AG04450 (cell line): ENCODE measurements at regions not wholly inside any gene's neighbourhood (a gene's known extent, or its start where the extent isn't known, plus 50 kb on each side); places are given as distances from the start of the nearest gene placed in this dataset.

Experiments used
- CTCF ChIA-PET: fragments of 300-600, 350-600 bp; formaldehyde crosslinking; extraction: SDS; loops from one replicate; lab custom pipeline; 2022; ENCODE audit warnings: antibody characterized with exemption, inconsistent platforms; lab: Charles Lee
- POLR2A ChIA-PET: fragments of 350-600 bp; formaldehyde crosslinking; extraction: SDS; loops from one replicate; lab custom pipeline; 2021; ENCODE audit warnings: antibody characterized with exemption, inconsistent platforms; lab: Yijun Ruan, JAX
- DNase-seq: peaks from one replicate; pipeline ENCODE4 v3.0.0-alpha.2; 2011; ENCODE audit warnings: low read depth, low spot score
- H3K27ac ChIP-seq: one replicate; pipeline ENCODE4 v1.5.1; 2012; ENCODE audit warnings: low read depth, low read length, control low read depth
- H3K27me3 ChIP-seq: one replicate; pipeline ENCODE4 v1.6.0; 2012; ENCODE audit warnings: low read length; ENCODE audit not compliant: control insufficient read depth, insufficient read depth
- H3K4me3 ChIP-seq: 2 replicates; pipeline ENCODE4 v1.5.1; 2011; ENCODE audit warnings: mild to moderate bottlenecking, low read depth, low read length, control low read depth
- H3K9me3 ChIP-seq: 2 replicates; pipeline ENCODE4 v1.5.1; 2012; ENCODE audit warnings: low read length; ENCODE audit not compliant: control insufficient read depth, insufficient read depth
- CTCF ChIP-seq: IDR thresholded peaks from 2 replicates; pipeline ENCODE4 v1.5.1; 2011; ENCODE audit warnings: low read depth, low read length, control low read depth, inconsistent platforms

GRCh38 chr18:77635858-77636257 is 386.2 kb downstream of the GALR1 start:
- no peak for DNase-seq
- no peak overlapping the region for H3K27ac ChIP-seq
- peaks cover 33% of the 10 kb centered on the region for H3K9me3 ChIP-seq
- TF ChIP-seq CTCF: no peak
- no peaks in the 10 kb centered on the region for H3K27me3 ChIP-seq
- ChIA-PET CTCF (no interaction called here), POLR2A (no interaction called here)
- H3K4me3 ChIP-seq: no peak overlapping the region

GRCh38 chr18:77645170-77645872 is 395.7 kb downstream of the GALR1 start:
- Histone ChIP-seq H3K4me3 (no peak overlapping the region), H3K27ac (no peak overlapping the region), H3K27me3 (no peaks in the 10 kb centered on the region), H3K9me3 (peaks cover 29% of the 10 kb centered on the region)
- DNase-seq: no peak
- no peak for TF ChIP-seq CTCF
- CTCF ChIA-PET: no interaction called here
- POLR2A ChIA-PET: no interaction called here

GRCh38 chr18:77647472-77647871 is 397.8 kb downstream of the GALR1 start:
- CTCF ChIA-PET: no interaction called here
- Histone ChIP-seq H3K27me3 (no peaks in the 10 kb centered on the region), H3K27ac (no peak overlapping the region), H3K9me3 (peaks cover 37% of the 10 kb centered on the region), H3K4me3 (no peak overlapping the region)
- DNase-seq: no peak
- TF ChIP-seq CTCF: no peak
- POLR2A ChIA-PET: no interaction called here

GRCh38 chr18:77648411-77648810 is 398.8 kb downstream of the GALR1 start:
- Histone ChIP-seq H3K9me3 (peaks cover 35% of the 10 kb centered on the region), H3K4me3 (no peak overlapping the region), H3K27me3 (no peaks in the 10 kb centered on the region), H3K27ac (no peak overlapping the region)
- ChIA-PET CTCF (interaction anchor here (0.7 kb wide), 1 partner anchor 450 kb away, joined by 3 read pairs; no protein-coding TSS in a partner anchor), POLR2A (no interaction called here)
- TF ChIP-seq CTCF: no peak
- DNase-seq: no peak

GRCh38 chr18:77650799-77651385 is 401.2 kb downstream of the GALR1 start:
- CTCF ChIA-PET: interaction anchor here (1.3 kb wide), 1 partner anchor 848 kb away, joined by 7 read pairs; no protein-coding TSS in a partner anchor
- Histone ChIP-seq H3K27ac (no peak overlapping the region), H3K4me3 (no peak overlapping the region), H3K27me3 (no peaks in the 10 kb centered on the region), H3K9me3 (peaks cover 55% of the 10 kb centered on the region)
- no peak for TF ChIP-seq CTCF
- no peak for DNase-seq
- POLR2A ChIA-PET: no interaction called here
